Medulla oblongata (tissue), 1 donor: ENCODE measurements at regions not wholly inside any gene's neighbourhood (a gene's known extent, or its start where the extent isn't known, plus 50 kb on each side); places are given as distances from the start of the nearest gene placed in this dataset.
"Not testable (repeated sequence)": the region's sequence is repeated elsewhere in the genome, so short reads cannot be mapped to it uniquely, and the experiment has no call there.

Source experiments
- DNase-seq: peaks from one replicate; pipeline ENCODE4 v3.0.0-alpha.2; 2015; ENCODE audit errors: extremely low spot score

DNA sequence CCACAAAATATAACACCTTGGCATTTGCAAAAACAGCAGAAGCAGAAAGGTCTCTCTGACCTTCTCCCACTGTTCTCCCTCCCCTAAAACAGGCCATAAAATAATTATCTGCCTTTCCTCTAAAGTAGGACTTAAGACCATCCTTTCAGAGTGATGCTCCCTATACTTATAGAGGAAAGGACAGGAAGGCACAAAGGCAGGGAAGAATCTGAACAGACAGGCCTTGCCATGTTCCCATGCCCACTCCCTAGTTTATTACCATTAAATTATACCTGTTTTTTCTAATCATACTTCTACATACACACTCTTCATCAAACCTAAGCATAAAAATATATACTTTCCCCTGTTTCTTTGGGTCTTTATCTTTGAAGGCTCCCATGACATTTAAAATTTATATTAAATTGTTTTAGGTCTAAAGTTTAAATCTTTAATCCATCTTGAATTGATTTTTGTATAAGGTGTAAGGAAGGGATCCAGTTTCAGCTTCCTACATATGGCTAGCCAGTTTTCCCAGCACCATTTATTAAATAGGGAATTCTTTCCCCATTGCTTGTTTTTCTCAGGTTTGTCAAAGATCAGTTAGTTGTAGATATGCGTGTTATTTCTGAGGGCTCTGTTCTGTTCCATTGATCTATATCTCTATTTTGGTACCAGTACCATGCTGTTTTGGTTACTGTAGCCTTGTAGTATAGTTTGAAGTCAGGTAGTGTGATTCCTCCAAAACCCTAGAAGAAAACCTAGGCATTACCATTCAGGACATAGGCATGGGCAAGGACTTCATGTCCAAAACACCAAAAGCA is 755.8 kb upstream of the ADGRB3 start:
- not testable (repeated sequence) for DNase-seq

DNA sequence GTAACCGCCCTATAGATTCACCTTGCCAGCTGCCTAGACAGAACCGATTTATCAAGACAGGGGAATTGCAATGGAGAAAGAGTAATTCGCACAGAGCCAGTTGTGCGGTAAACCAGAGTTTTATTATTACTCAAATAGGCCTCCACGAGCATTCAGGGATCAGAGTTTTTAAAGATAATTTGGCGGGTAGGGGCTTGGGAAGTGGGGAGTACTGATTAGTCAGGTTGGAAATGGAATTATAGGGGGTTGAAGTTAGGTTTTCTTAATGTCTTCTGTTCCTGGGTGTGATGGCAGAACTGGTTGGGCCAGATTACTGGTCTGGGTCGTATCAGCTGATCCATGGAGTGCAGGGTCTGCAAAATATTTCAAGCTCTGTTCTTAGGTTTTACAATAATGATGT is 756.9 kb upstream of the ADGRB3 start:
- DNase-seq = not testable (repeated sequence)

- no peak for DNase-seq
Measured at GRCh38 chr6:67877288-67877687, 757.8 kb upstream of the ADGRB3 start.

DNA sequence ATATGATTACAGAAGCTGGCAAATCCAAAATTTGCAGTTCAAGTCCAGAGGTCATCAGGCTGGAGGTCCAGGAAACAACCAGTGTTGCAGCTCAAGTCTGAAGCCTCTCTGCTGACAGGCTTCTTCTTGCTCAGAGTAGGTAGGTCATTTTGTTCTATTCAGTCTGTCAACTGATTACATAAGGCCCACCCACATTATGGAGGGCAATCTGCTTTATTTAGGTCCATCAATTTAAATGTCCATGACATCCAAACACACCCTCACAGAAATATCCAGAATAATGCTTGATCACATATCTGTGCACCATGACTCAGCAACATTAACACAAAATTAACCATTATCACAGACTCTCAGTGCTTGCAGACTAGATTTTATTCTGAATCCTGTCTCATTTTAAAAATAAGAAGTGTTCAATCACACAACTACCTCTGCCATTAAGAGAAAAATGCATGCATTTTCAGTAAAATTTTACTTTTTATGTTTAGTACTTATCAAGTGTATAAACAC is 759.2 kb upstream of the ADGRB3 start:
- no peak for DNase-seq

DNA sequence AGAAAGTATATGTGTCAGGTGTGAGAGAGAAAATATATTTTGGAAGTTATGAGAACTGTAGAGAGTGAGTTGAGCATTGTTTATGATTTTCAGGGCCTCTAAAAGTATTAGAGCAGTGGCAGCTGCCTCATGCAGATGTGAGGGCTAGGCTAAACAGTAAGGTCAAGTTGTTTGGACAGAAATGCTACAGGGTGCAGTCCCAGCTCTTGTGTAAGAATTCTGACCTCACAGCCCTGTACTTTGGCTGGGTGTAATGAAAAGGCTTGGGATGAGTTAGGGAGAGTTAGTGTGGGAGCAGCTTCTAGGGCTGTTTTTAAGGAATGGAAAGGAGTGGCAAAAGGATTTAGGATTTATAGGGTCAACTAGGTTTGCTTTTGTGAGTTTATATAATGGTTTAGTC is 764.8 kb upstream of the ADGRB3 start:
- no peak for DNase-seq

DNA sequence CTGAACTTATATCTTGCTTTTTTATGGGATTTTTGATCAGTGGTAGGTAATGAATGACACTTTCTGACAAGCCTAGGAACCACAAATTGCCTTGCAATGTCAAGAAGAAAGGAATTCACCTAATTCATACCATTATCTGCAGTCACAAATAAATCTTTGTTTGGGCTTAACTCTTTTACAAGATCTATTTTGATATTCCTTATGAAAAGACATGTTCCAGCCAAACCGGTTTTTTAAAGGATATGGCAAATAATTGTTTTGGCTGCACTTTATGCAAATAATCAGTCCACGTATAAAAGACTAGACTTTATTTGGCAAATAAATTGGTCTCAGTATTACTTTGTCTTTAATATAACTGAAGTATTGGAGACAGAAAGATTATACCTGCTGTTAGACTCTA is 771.7 kb upstream of the ADGRB3 start:
- DNase-seq = no peak

GRCh38 chr6:67854098-67854497 is 781.0 kb upstream of the ADGRB3 start:
- no peak for DNase-seq

DNA sequence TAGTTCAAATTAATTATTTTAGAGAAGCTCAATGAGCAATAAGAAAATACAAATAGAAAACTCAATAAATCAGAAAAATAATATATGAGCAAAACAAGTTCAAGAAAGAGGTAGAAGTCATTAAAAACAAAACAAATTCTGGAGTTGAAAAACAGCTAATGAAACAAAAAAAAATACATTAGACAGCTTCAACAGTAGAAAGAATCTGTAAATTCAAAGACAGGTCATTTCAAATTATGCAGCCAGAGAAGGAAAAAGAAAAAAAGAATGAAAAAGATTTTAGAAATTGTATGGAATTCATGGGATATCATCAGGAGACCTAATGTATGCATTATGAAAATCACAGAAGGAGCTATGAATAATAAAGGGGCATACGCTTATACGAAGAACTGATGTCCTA is 795.3 kb upstream of the ADGRB3 start:
- no peak for DNase-seq

DNA sequence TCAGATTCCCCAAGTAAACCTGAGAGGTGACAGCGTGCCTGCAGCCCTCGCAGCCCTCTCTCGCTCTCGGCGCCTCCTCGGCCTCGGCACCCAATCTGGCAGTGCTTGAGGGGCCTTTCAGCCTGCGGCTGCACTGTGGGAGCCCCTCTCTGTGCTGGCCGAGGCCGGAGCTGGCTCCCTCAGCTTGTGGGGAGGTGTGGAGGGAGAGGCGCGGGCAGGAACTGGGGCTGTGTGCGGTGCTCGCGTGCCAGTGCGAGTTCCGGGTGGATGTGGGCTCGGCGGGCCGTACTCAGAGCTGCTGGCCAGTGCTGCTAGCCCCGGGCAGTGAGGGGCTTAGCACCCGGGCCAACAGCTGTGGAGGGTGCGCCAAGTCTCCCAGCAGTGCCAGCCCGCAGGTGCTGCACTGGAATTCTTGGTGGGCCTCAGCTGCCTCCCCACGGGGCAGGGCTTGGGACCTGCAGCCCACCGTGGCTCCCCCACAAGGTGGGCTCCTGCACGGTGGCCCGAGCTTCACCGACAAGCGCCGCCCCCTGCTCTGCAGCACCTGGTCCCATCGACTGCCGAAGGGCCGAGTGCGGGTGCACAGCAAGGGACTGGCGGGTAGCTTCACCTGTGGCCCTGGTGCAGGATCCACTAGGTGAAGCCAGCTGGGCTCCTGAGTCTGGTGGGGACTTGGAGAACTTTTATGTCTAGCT is 809.7 kb upstream of the ADGRB3 start:
- DNase-seq = no peak

DNA sequence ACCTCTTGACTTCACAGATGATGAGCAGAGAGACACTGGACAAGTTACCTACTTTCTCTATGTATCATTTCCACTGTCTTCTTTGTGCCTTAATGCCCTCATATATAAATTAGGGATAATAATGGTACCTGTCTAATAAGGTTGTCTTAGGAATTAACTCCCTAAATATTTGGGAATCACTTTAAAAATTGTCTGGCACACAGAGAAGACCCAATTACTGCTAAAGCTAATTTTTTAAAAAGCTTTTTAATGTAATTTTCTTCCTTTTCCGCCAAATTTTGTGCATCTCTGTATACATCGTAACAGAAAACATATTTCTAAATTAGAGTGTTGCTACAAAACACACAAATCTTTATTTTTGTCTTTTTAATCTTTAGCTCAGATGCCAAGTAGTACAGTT is 816.8 kb upstream of the ADGRB3 start:
- DNase-seq = no peak

DNA sequence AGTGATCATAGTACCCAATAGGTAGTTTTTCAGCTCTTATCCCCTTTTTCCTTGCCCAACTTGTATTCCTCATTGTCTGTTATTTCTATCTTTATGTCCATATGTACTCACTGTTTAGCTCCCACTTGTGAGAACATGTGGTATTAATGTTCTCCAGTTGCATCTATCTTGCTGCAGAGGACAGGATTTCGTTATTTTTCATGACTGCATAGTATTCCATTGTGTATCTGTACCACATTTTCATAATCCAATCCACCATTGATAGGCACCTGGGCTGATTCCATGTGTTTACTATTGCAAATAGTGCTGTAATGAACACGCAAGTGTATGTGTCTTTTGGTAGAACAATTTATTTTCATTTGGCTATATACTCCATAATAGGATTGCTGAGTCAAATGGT is 819.5 kb upstream of the ADGRB3 start:
- DNase-seq = no peak

DNA sequence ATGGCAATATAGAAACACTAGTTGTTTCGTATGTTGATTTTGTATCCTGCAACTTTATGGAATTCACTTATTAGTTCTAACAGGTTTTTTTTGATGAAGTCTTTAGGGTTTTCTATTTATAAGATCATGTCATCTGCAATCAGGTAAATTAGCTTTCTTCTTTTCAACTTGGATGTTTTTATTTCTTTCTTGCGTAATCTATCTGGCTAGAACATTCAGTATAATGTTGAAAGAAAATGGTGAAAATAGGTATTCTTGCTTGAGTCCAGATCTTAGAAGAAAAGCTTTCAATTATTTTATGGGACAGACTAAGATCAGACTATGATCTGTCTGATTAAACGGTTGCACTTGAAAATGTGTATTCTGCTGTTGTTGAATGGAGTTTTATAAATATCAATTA is 820.8 kb upstream of the ADGRB3 start:
- DNase-seq = no peak

DNA sequence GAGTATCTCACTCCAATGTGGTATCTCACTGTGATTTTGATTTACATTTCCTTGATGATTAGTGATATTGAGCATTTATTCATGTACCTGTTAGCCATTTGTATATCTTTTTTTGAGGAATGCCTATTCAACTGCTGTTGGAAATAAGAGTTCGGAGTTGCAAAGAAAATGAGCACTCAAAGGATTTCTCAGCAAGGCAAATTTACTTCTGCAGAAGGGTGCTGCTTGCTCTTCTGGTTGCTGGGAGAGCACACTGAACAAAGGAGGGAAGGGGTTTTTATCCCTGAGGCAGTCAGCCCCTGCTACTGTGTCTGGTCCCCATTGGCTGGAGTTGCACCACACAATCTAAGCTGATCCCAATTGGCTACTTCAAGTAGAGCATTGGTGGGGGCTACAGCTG is 822.4 kb upstream of the ADGRB3 start:
- DNase-seq = no peak

DNA sequence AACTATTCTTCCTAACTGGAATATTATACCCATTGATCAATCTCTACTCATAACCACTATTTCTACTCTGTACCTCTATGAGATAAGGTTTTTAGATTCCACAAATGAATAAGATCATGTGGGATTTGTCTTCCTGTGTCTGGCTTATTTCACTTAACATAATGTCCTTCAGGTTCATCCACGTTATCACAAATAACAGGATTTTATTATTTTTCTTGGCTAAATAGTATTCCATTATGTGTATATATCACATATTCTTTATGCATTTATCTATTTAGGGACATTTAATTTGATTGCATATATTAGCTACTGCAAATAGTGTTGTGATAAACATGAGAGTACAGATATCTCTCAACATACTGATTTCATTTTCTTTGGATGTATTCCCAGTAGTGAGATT is 823.0 kb upstream of the ADGRB3 start:
- DNase-seq = no peak

DNA sequence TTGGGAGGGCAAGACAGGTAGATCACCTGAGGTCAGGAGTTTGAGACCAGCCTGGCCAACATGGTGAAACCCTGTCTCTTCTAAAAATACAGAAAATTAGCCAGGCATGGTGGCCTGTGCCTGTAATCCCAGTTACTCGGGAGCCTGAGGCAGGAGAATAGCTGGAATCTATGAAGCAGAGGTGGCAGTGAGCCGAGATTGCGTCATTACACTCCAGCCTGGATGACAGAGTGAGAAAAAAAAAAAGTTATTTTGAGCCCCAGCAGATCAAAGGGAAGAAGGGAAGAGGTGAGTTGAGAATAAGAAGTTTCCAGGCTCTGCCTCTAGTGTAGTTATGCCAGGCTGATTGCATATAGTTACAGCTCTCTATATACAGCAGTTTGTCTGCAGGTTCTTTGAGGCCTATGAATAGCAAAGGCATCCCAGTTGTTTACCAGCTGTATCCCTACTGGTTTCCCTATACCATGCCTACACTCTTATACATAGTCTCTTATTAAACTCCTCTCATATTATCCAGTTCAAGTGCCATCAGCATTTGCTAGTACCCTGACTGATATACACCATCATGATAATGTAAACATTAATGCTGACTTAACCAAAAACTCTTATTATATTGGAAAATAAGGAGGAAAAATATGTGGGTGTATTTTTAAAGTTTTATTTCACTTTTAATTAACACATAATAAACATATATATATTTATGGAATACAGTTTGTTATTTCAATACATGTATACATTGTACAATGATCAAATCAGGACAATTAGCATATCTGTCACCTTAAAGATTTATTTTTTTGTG is 823.6 kb upstream of the ADGRB3 start:
- DNase-seq = no peak

GRCh38 chr6:67804808-67805207 is 830.3 kb upstream of the ADGRB3 start:
- not testable (repeated sequence) for DNase-seq

- DNase-seq = no peak
Measured at GRCh38 chr6:67802771-67803170, 832.3 kb upstream of the ADGRB3 start.

- DNase-seq = no peak
Measured at GRCh38 chr6:67792996-67793395, 842.1 kb upstream of the ADGRB3 start.

DNA sequence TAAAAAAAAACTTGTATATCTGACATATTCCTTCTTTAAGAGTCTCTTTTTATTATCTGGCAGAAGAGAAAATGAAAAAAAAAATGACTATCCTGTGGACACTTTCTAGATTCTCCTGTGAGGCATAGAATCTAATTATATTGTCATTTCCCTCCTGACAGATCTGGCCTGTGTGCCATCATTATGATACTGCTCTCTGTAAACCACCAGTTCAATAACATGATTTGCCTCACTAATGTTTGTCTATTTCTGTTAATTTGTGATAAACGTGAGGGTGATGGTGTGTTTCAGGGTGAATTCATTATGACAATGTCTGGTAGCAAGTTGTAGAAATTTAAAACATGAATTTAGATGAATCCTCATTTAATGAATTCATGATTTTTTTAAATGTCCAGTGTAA is 844.5 kb upstream of the ADGRB3 start:
- DNase-seq = no peak

- DNase-seq = not testable (repeated sequence)
Measured at GRCh38 chr6:67787119-67787518, 848.0 kb upstream of the ADGRB3 start.

DNA sequence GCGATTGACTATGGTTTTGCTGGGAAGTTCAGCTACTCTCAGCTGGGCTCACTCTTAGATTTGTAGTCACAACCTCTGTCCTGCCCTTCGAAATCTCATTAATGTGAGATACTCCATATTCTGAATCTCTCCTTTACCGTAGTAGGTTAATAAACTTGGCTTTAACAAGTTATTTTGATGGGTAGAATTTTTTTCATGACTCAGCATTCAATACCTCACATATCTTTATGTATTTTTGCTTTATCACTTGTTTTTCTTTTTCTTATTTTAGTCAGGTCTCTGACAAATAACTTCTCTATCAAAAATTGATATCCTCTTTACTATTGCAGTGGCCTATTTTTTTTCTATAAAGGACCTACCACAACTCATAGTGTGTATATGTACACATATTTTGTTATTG is 855.2 kb upstream of the ADGRB3 start:
- DNase-seq = no peak

- DNase-seq = no peak
Measured at GRCh38 chr6:67775333-67775732, 859.7 kb upstream of the ADGRB3 start.
